IMR-90 (cell line): ENCODE measurements at regions not wholly inside any gene's neighbourhood (a gene's known extent, or its start where the extent isn't known, plus 50 kb on each side); places are given as distances from the start of the nearest gene placed in this dataset.

ENCODE experiments used
- ATAC-seq: fragments of 200-7000 bp; cut with Tn5 transposase; 2 replicates; pipeline ENCODE4 v1.9.1; 2020; ENCODE audit warnings: low read depth, mild to moderate bottlenecking, moderate library complexity
- BruUV-seq: library from RNA; stranded (reverse); fragments of 400-500 nt; replicated peaks from 2 replicates; lab custom pipeline; 2021; lab: Mats Ljungman, UMichigan
- CTCF ChIA-PET: fragments of 300-600 bp; formaldehyde crosslinking; extraction: SDS; loops from one replicate; lab custom pipeline; 2021; ENCODE audit warnings: antibody characterized with exemption; lab: Yijun Ruan, JAX
- POLR2A ChIA-PET: fragments of 300-600 bp; sonication (Branson Sonifier 250); formaldehyde crosslinking; loops from one replicate; lab custom pipeline; 2022; ENCODE audit warnings: antibody characterized with exemption; ENCODE audit not compliant: unreplicated experiment; lab: Charles Lee
- DNase-seq: peaks from one replicate; pipeline ENCODE4 v3.0.0; 2013
- H2AFZ ChIP-seq: replicated peaks from 2 replicates; pipeline ENCODE3; 2013; ENCODE audit warnings: low read length, mild to moderate bottlenecking; ENCODE audit not compliant: poor library complexity
- H2AK5ac ChIP-seq: 2 replicates; pipeline ENCODE4 v1.6.1; 2013; ENCODE audit warnings: low read depth, low read length, inconsistent platforms
- H2AK9ac ChIP-seq: replicated peaks from 2 replicates; pipeline ENCODE3; 2013; ENCODE audit warnings: mild to moderate bottlenecking, low read depth, low read length, moderate library complexity; ENCODE audit not compliant: poor library complexity
- H2BK120ac ChIP-seq: 2 replicates; pipeline ENCODE4 v1.6.1; 2013; ENCODE audit warnings: low read depth, low read length, inconsistent platforms
- H2BK15ac ChIP-seq: 3 replicates; pipeline ENCODE4 v1.6.1; 2013; ENCODE audit warnings: low read depth, low read length, inconsistent platforms
- H2BK20ac ChIP-seq: 2 replicates; pipeline ENCODE4 v1.6.1; 2013; ENCODE audit warnings: low read depth, mild to moderate bottlenecking, inconsistent platforms, low read length, moderate library complexity
- H2BK5ac ChIP-seq: 2 replicates; pipeline ENCODE4 v1.6.1; 2013; ENCODE audit warnings: mild to moderate bottlenecking, low read depth, low read length, inconsistent platforms; ENCODE audit not compliant: poor library complexity, severe bottlenecking
- H3K14ac ChIP-seq: replicated peaks from 2 replicates; pipeline ENCODE4 v1.6.1; 2013; ENCODE audit warnings: low read depth, low read length, inconsistent platforms
- H3K18ac ChIP-seq: 2 replicates; pipeline ENCODE4 v1.6.1; 2013; ENCODE audit warnings: low read depth, low read length, control low read depth
- H3K23ac ChIP-seq: 2 replicates; pipeline ENCODE4 v1.6.1; 2013; ENCODE audit warnings: low read depth, low read length, inconsistent platforms
- H3K27ac ChIP-seq: 2 replicates; pipeline ENCODE4 v1.5.1; 2013; ENCODE audit warnings: mild to moderate bottlenecking, control low read depth, low read length; ENCODE audit not compliant: insufficient read depth
- H3K27me3 ChIP-seq: 2 replicates; pipeline ENCODE4 v1.6.1; 2013; ENCODE audit warnings: low read length; ENCODE audit not compliant: control insufficient read depth, insufficient read depth
- H3K36me3 ChIP-seq: 2 replicates; pipeline ENCODE4 v1.6.1; 2013; ENCODE audit warnings: low read length, mixed read lengths; ENCODE audit not compliant: control insufficient read depth, insufficient read depth
- H3K4ac ChIP-seq: 2 replicates; pipeline ENCODE4 v1.6.1; 2013; ENCODE audit warnings: low read depth, low read length, inconsistent platforms
- H3K4me1 ChIP-seq: 2 replicates; pipeline ENCODE4 v1.6.1; 2013; ENCODE audit warnings: low read length, mixed read lengths; ENCODE audit not compliant: control insufficient read depth, insufficient read depth
- H3K4me2 ChIP-seq: 2 replicates; pipeline ENCODE4 v1.6.1; 2013; ENCODE audit warnings: low read depth, mild to moderate bottlenecking, control low read depth, low read length, moderate library complexity
- H3K4me3 ChIP-seq: 2 replicates; pipeline ENCODE4 v1.5.1; 2013; ENCODE audit warnings: low read depth, mild to moderate bottlenecking, control low read depth, low read length, moderate library complexity; ENCODE audit not compliant: insufficient read depth
- H3K56ac ChIP-seq: 2 replicates; pipeline ENCODE4 v1.6.1; 2013; ENCODE audit warnings: low read length, inconsistent platforms; ENCODE audit not compliant: insufficient read depth; ENCODE audit errors: extremely low read depth
- H3K79me1 ChIP-seq, 2 experiments: 2 replicates each; pipeline ENCODE4 v1.6.1; 2013; ENCODE audit warnings: low read length in 2 of 2, inconsistent platforms in 1 of 2, low read depth in 1 of 2
- H3K9ac ChIP-seq: 2 replicates; pipeline ENCODE4 v1.6.1; 2013; ENCODE audit warnings: low read depth, low read length, control low read depth
- H3K9me1 ChIP-seq: 2 replicates; pipeline ENCODE4 v1.6.1; 2013; ENCODE audit warnings: low read length, inconsistent platforms; ENCODE audit not compliant: insufficient read depth
- H3K9me3 ChIP-seq: 2 replicates; pipeline ENCODE4 v1.6.1; 2013; ENCODE audit warnings: low read length; ENCODE audit not compliant: control insufficient read depth, insufficient read depth
- H4K20me1 ChIP-seq: 2 replicates; pipeline ENCODE4 v1.6.1; 2013; ENCODE audit warnings: low read length, inconsistent platforms; ENCODE audit not compliant: insufficient read depth
- H4K5ac ChIP-seq: 2 replicates; pipeline ENCODE4 v1.6.1; 2013; ENCODE audit warnings: mild to moderate bottlenecking, low read depth, low read length, control low read depth
- H4K8ac ChIP-seq, 2 experiments: 2 replicates each; pipeline ENCODE4 v1.6.1; 2013; ENCODE audit warnings: low read depth in 2 of 2, low read length in 2 of 2, control low read depth in 1 of 2, inconsistent platforms in 1 of 2
- H4K91ac ChIP-seq: 2 replicates; pipeline ENCODE4 v1.6.1; 2013; ENCODE audit warnings: low read depth, low read length, inconsistent platforms; ENCODE audit not compliant: insufficient read depth
- BHLHE40 ChIP-seq: fragments of 150-350 bp; IDR thresholded peaks from 2 replicates; pipeline ENCODE4 v1.6.1; 2016; ENCODE audit warnings: mild to moderate bottlenecking, low read depth, low read length
- CEBPB ChIP-seq: IDR thresholded peaks from 2 replicates; pipeline ENCODE4 v1.6.1; 2012; ENCODE audit warnings: low read depth, low read length, improper control_type of control experiment
- CHD1 ChIP-seq: IDR thresholded peaks from 2 replicates; pipeline ENCODE4 v1.6.1; 2012; ENCODE audit warnings: low read depth, low read length, improper control_type of control experiment
- ELK1 ChIP-seq: fragments of 150-350 bp; IDR thresholded peaks from 2 replicates; pipeline ENCODE4 v1.6.1; 2016; ENCODE audit warnings: low read depth, mild to moderate bottlenecking, low read length, moderate library complexity, borderline replicate concordance
- FOS ChIP-seq: fragments of 150-350 bp; IDR thresholded peaks from 2 replicates; pipeline ENCODE4 v1.6.1; 2016; ENCODE audit warnings: low read depth, low read length
- MAFK ChIP-seq: IDR thresholded peaks from 2 replicates; pipeline ENCODE4 v1.6.1; 2012; ENCODE audit warnings: low read depth, low read length, improper control_type of control experiment
- MAZ ChIP-seq: IDR thresholded peaks from 2 replicates; pipeline ENCODE4 v1.6.1; 2012; ENCODE audit warnings: low read depth, mild to moderate bottlenecking, low read length, improper control_type of control experiment, moderate library complexity, borderline replicate concordance
- MXI1 ChIP-seq: IDR thresholded peaks from 2 replicates; pipeline ENCODE4 v1.6.1; 2012; ENCODE audit warnings: low read depth, mild to moderate bottlenecking, low read length, moderate library complexity, borderline replicate concordance
- NFE2L2 ChIP-seq: fragments of 150-350 bp; IDR thresholded peaks from 2 replicates; pipeline ENCODE4 v1.6.1; 2016; ENCODE audit warnings: low read depth, mild to moderate bottlenecking, low read length
- POLR2A ChIP-seq: IDR thresholded peaks from 2 replicates; pipeline ENCODE4 v1.6.1; 2012; ENCODE audit warnings: mild to moderate bottlenecking, low read depth, low read length
- RAD21 ChIP-seq: IDR thresholded peaks from 2 replicates; pipeline ENCODE4 v1.6.1; 2012; ENCODE audit warnings: low read length, improper control_type of control experiment
- RCOR1 ChIP-seq: IDR thresholded peaks from 2 replicates; pipeline ENCODE4 v1.6.1; 2012; ENCODE audit warnings: mild to moderate bottlenecking, low read length, improper control_type of control experiment; ENCODE audit not compliant: insufficient replicate concordance
- RFX5 ChIP-seq: IDR thresholded peaks from 2 replicates; pipeline ENCODE4 v1.8.0; 2012; ENCODE audit warnings: low read depth, mild to moderate bottlenecking, low read length, moderate library complexity
- SMC3 ChIP-seq: fragments of 150-350 bp; IDR thresholded peaks from 2 replicates; pipeline ENCODE4 v1.6.1; 2016; ENCODE audit warnings: low read depth, mild to moderate bottlenecking, antibody characterized with exemption, low read length, moderate library complexity
- USF2 ChIP-seq: fragments of 150-350 bp; IDR thresholded peaks from 2 replicates; pipeline ENCODE4 v1.6.1; 2017; ENCODE audit warnings: mild to moderate bottlenecking, antibody characterized with exemption, low read length, low read depth
- whole genome bisulfite sequencing, 2 experiments: methylation state at CpG; one replicate each; pipeline versions ENCODE4 v1.1.5 to v1.1.7; 2013; ENCODE audit warnings: missing lambda C conversion rate in 2 of 2; ENCODE audit not compliant: insufficient read length in 1 of 2; ENCODE audit errors: extremely low coverage in 2 of 2; 5-methylcytosine and 5-hydroxymethylcytosine counted together
- dilution Hi-C: fragments of 300-500 bp; cut with HindIII; formaldehyde crosslinking; loops from one replicate; pipeline ENCODE4 v1.14.3; 2018; ENCODE audit warnings: low sequenced_read_pairs; ENCODE audit not compliant: unreplicated experiment
- in situ Hi-C: fragments of 300-500 bp; cut with MboI; formaldehyde crosslinking; loops from 3 replicates; pipeline ENCODE4 v1.14.3; 2019; ENCODE audit warnings: low sequenced_read_pairs, inconsistent platforms, mixed read lengths
- intact Hi-C: fragments of 100-400 bp; cut with micrococcal nuclease; formaldehyde crosslinking; loops from 2 replicates; pipeline ENCODE4 v1.10.0; 2022
- TF ChIP-seq, protein P1 (sequence below): conservative IDR thresholded peaks from 2 replicates; pipeline ENCODE4 v1.5.1; 2012; ENCODE audit warnings: mild to moderate bottlenecking, low read depth, low read length, improper control_type of control experiment

DNA sequence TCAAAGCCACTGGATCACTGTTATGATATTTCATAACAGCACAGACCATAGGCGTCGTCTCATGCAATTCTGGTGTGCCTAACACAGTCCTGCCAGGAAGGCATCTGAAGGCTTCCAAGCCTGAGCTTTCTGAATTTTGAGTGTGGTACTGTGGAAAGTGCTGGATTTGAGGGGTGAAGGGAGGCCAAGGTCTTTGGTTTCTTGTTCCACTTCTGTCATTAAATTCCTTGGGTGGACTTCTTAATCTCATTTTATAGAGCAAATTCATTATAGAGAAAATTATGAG is 441.3 kb upstream of the PIK3R1 start:
- TF ChIP-seq FOS (no peak), ELK1 (no peak), RAD21 (no peak), CHD1 (no peak), NFE2L2 (no peak), CEBPB (no peak), RFX5 (no peak), SMC3 (no peak), POLR2A (no peak), BHLHE40 (no peak), USF2 (no peak), RCOR1 (no peak), MAFK (no peak), MXI1 (no peak), MAZ (no peak)
- TF ChIP-seq, protein P1, sequence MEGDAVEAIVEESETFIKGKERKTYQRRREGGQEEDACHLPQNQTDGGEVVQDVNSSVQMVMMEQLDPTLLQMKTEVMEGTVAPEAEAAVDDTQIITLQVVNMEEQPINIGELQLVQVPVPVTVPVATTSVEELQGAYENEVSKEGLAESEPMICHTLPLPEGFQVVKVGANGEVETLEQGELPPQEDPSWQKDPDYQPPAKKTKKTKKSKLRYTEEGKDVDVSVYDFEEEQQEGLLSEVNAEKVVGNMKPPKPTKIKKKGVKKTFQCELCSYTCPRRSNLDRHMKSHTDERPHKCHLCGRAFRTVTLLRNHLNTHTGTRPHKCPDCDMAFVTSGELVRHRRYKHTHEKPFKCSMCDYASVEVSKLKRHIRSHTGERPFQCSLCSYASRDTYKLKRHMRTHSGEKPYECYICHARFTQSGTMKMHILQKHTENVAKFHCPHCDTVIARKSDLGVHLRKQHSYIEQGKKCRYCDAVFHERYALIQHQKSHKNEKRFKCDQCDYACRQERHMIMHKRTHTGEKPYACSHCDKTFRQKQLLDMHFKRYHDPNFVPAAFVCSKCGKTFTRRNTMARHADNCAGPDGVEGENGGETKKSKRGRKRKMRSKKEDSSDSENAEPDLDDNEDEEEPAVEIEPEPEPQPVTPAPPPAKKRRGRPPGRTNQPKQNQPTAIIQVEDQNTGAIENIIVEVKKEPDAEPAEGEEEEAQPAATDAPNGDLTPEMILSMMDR = no peak
- no peak for DNase-seq
- WGBS, 2 experiments = no CpG with 5 or more reads among the region's 2 CpGs

More for the DNA sequence above, 441.3 kb upstream of the PIK3R1 start:
- ChIA-PET CTCF (no interaction called here), POLR2A (no interaction called here)
- H3K18ac ChIP-seq = no peak overlapping the region
- no peak overlapping the region for H2AK5ac ChIP-seq
- H3K4me1 ChIP-seq = no peaks in the 10 kb centered on the region
- H4K91ac ChIP-seq = no peak overlapping the region
- intact Hi-C loops = no loop called here
- in situ Hi-C loops = no loop called here
- no peak overlapping the region for H3K14ac ChIP-seq
- H3K79me1 ChIP-seq = no peaks in the 10 kb centered on the region
- no peak overlapping the region for H4K8ac ChIP-seq
- H3K4ac ChIP-seq = no peak overlapping the region
- BruUV-seq = no TSS peak
- no peak overlapping the region for H2BK20ac ChIP-seq
- no peak overlapping the region for H3K4me3 ChIP-seq
- no peak for ATAC-seq
- H2AFZ ChIP-seq = no peak overlapping the region
- no peaks in the 10 kb centered on the region for H3K9me1 ChIP-seq
- no peak overlapping the region for H3K23ac ChIP-seq
- H3K56ac ChIP-seq = no peak overlapping the region
- no peaks in the 10 kb centered on the region for H3K27me3 ChIP-seq
- no peaks in the 10 kb centered on the region; the same call in 1 of the 2 replicates for H3K9me3 ChIP-seq
- H3K27ac ChIP-seq = no peak overlapping the region
- no peak overlapping the region for H2BK15ac ChIP-seq
- no peak overlapping the region for H2BK5ac ChIP-seq
- H3K9ac ChIP-seq = no peak overlapping the region
- H2AK9ac ChIP-seq = no peak overlapping the region
- dilution Hi-C loops = no loop called here
- no peak overlapping the region for H2BK120ac ChIP-seq
- no peaks in the 10 kb centered on the region for H3K36me3 ChIP-seq
- no peaks in the 10 kb centered on the region for H4K20me1 ChIP-seq
- H4K5ac ChIP-seq = no peak overlapping the region
- H3K4me2 ChIP-seq = no peak overlapping the region
